PC-9 (cell line): ENCODE measurements at regions not wholly inside any gene's neighbourhood (a gene's known extent, or its start where the extent isn't known, plus 50 kb on each side); places are given as distances from the start of the nearest gene placed in this dataset.

Experiments used
- CTCF ChIP-seq: fragments of 200-600 bp; sonication (generic); conservative IDR thresholded peaks from 2 replicates; pipeline ENCODE4 v1.6.1; 2017; ENCODE audit warnings: mixed run types, antibody characterized with exemption, mild to moderate bottlenecking, moderate library complexity
- EZH2 ChIP-seq: fragments of 200-600 bp; sonication (generic); IDR thresholded peaks from 2 replicates; pipeline ENCODE4 v1.8.0; 2017; ENCODE audit warnings: antibody characterized with exemption, low read depth

- TF ChIP-seq CTCF (no peak), EZH2 (no peak)
Observed at GRCh38 chr4:66045913-66046312, 375.6 kb upstream of the EPHA5 start.
